Nephron (organoid): ENCODE measurements at regions not wholly inside any gene's neighbourhood (a gene's known extent, or its start where the extent isn't known, plus 50 kb on each side); places are given as distances from the start of the nearest gene placed in this dataset.
A peak's percentile ranks its signal among the peaks of the same experiment; 100 is the strongest.

Experiments
- H3K27ac Mint-ChIP-seq, 3 experiments: 2 replicates each; pipeline ENCODE4 v1.8.0; 2020; ENCODE audit warnings: mixed read lengths in 3 of 3, mild to moderate bottlenecking in 2 of 3, moderate library complexity in 1 of 3
- H3K27me3 Mint-ChIP-seq: 2 replicates; pipeline ENCODE4 v1.8.0; 2021; ENCODE audit warnings: low read depth, mild to moderate bottlenecking, moderate library complexity, mixed read lengths
- H3K36me3 Mint-ChIP-seq: 2 replicates; pipeline ENCODE4 v1.8.0; 2020; ENCODE audit warnings: low read depth, mixed read lengths
- H3K4me1 Mint-ChIP-seq: 2 replicates; pipeline ENCODE4 v1.8.0; 2020; ENCODE audit warnings: mixed read lengths
- H3K4me3 Mint-ChIP-seq, 3 experiments: 2 replicates each; pipeline ENCODE4 v1.8.0; 2020; ENCODE audit warnings: mild to moderate bottlenecking in 3 of 3, mixed read lengths in 3 of 3, moderate library complexity in 2 of 3
- H3K9me3 Mint-ChIP-seq: 2 replicates; pipeline ENCODE4 v1.8.0; 2020; ENCODE audit warnings: mixed read lengths
- CTCF ChIP-seq, 3 experiments: fragments of 200-600 bp; sonication (generic); IDR thresholded peaks; one replicate each; pipeline ENCODE4 v1.5.0; 2021; ENCODE audit warnings: antibody characterized with exemption in 3 of 3; ENCODE audit not compliant: unreplicated experiment in 3 of 3

GRCh38 chr12:123096182-123096581 lies 54.7 kb downstream of the PITPNM2 start:
- Mint-ChIP-seq H3K9me3 (no peaks in the 10 kb centered on the region), H3K27ac (peak overlapping the region in 1 of 3 experiments; percentile 20), H3K4me1 (peaks cover 55% of the 10 kb centered on the region), H3K36me3 (no peaks in the 10 kb centered on the region), H3K4me3 (no peak overlapping the region), H3K27me3 (no peaks in the 10 kb centered on the region)
- no peak for TF ChIP-seq CTCF (IDR thresholded peaks at IDR 0.05; ENCODE audit: unreplicated experiment in 3 of 3)

GRCh38 chr12:123095078-123095881 lies 55.6 kb downstream of the PITPNM2 start:
- H3K27ac Mint-ChIP-seq, result peak overlapping the region in 1 of 3 experiments; percentile 0
- H3K36me3 Mint-ChIP-seq, result no peaks in the 10 kb centered on the region
- TF ChIP-seq CTCF (IDR thresholded peaks at IDR 0.05; ENCODE audit: unreplicated experiment in 3 of 3), result no peak
- H3K9me3 Mint-ChIP-seq, result no peaks in the 10 kb centered on the region
- H3K27me3 Mint-ChIP-seq, result no peaks in the 10 kb centered on the region
- peaks cover 55% of the 10 kb centered on the region for H3K4me1 Mint-ChIP-seq
- H3K4me3 Mint-ChIP-seq, result no peak overlapping the region

- no peaks in the 10 kb centered on the region for H3K9me3 Mint-ChIP-seq
- no peak overlapping the region for H3K4me3 Mint-ChIP-seq
- H3K36me3 Mint-ChIP-seq, result no peaks in the 10 kb centered on the region
Measured at GRCh38 chr12:123094349-123095077, 56.4 kb downstream of the PITPNM2 start.

GRCh38 chr12:123092866-123093265 lies 58.0 kb downstream of the PITPNM2 start:
- peak overlapping the region in 1 of 3 experiments; percentile 36 for H3K27ac Mint-ChIP-seq
- no peaks in the 10 kb centered on the region for H3K9me3 Mint-ChIP-seq
- no peak for TF ChIP-seq CTCF (IDR thresholded peaks at IDR 0.05; ENCODE audit: unreplicated experiment in 3 of 3)
- H3K4me1 Mint-ChIP-seq, result peaks cover 38% of the 10 kb centered on the region
- no peaks in the 10 kb centered on the region for H3K27me3 Mint-ChIP-seq
- H3K36me3 Mint-ChIP-seq, result no peaks in the 10 kb centered on the region
- H3K4me3 Mint-ChIP-seq, result no peak overlapping the region

More at GRCh38 chr12:123094349-123095077, 56.4 kb downstream of the PITPNM2 start:
- Mint-ChIP-seq H3K27ac (peak overlapping the region in 1 of 3 experiments; percentile 0), H3K27me3 (no peaks in the 10 kb centered on the region), H3K4me1 (peaks cover 50% of the 10 kb centered on the region)
- no peak for TF ChIP-seq CTCF (IDR thresholded peaks at IDR 0.05; ENCODE audit: unreplicated experiment in 3 of 3)

- Mint-ChIP-seq H3K36me3 (no peaks in the 10 kb centered on the region), H3K4me3 (no peak overlapping the region), H3K9me3 (no peaks in the 10 kb centered on the region), H3K27ac (no peak overlapping the region), H3K27me3 (peaks cover 3% of the 10 kb centered on the region), H3K4me1 (peaks cover 28% of the 10 kb centered on the region)
- no peak for TF ChIP-seq CTCF (IDR thresholded peaks at IDR 0.05; ENCODE audit: unreplicated experiment in 3 of 3)
Measured at GRCh38 chr12:123091230-123092150, 59.4 kb downstream of the PITPNM2 start.
